T-helper 2 cell treated with Interferon-gamma antibody and Interleukin-4, amounts not matched to agents 5 μg/mL and 100 μg/mL, for 36 hours (primary cell): ENCODE measurements at regions not wholly inside any gene's neighbourhood (a gene's known extent, or its start where the extent isn't known, plus 50 kb on each side); places are given as distances from the start of the nearest gene placed in this dataset.
"Not testable (repeated sequence)": the region's sequence is repeated elsewhere in the genome, so short reads cannot be mapped to it uniquely, and the experiment has no call there.

ENCODE experiments used
- DNase-seq: peaks from one replicate; pipeline ENCODE4 v3.0.0; 2021; ENCODE audit warnings: low spot score
- H3K27ac Mint-ChIP-seq: one replicate; pipeline ENCODE4 v1.8.0; 2021; ENCODE audit warnings: mild to moderate bottlenecking, mixed read lengths
- H3K27me3 Mint-ChIP-seq: one replicate; pipeline ENCODE4 v1.8.0; 2021; ENCODE audit warnings: low read depth, mixed read lengths
- H3K36me3 Mint-ChIP-seq: one replicate; pipeline ENCODE4 v1.8.0; 2021; ENCODE audit warnings: low read depth, mixed read lengths
- H3K4me1 Mint-ChIP-seq: one replicate; pipeline ENCODE4 v1.8.0; 2021; ENCODE audit warnings: low read depth, mixed read lengths
- H3K4me3 Mint-ChIP-seq: one replicate; pipeline ENCODE4 v1.8.0; 2022; ENCODE audit warnings: mild to moderate bottlenecking, moderate library complexity, mixed read lengths
- H3K9me3 Mint-ChIP-seq: one replicate; pipeline ENCODE4 v1.8.0; 2021; ENCODE audit warnings: mixed read lengths

- H3K4me1 Mint-ChIP-seq, H3K27me3 Mint-ChIP-seq, H3K36me3 Mint-ChIP-seq, H3K4me3 Mint-ChIP-seq, DNase-seq, H3K27ac Mint-ChIP-seq: not testable (repeated sequence)
- peaks cover 42% of the 10 kb centered on the region for H3K9me3 Mint-ChIP-seq
These were observed 1455.3 kb downstream of the KHDRBS2 start for GRCh38 chr6:60830726-60831125.

- H3K4me1 Mint-ChIP-seq, DNase-seq, H3K36me3 Mint-ChIP-seq, H3K4me3 Mint-ChIP-seq, H3K27ac Mint-ChIP-seq, H3K27me3 Mint-ChIP-seq: not testable (repeated sequence)
- H3K9me3 Mint-ChIP-seq: peaks cover 12% of the 10 kb centered on the region
These were observed 1463.4 kb downstream of the KHDRBS2 start for GRCh38 chr6:60822597-60822996.

GRCh38 chr6:60818072-60818471, 1468.0 kb downstream of the KHDRBS2 start:
- not testable (repeated sequence) for H3K4me1 Mint-ChIP-seq

GRCh38 chr6:60814784-60815183, 1471.2 kb downstream of the KHDRBS2 start:
- not testable (repeated sequence) for H3K4me3 Mint-ChIP-seq, H3K36me3 Mint-ChIP-seq, DNase-seq, H3K27ac Mint-ChIP-seq, H3K4me1 Mint-ChIP-seq, H3K27me3 Mint-ChIP-seq
- H3K9me3 Mint-ChIP-seq: peaks cover 46% of the 10 kb centered on the region

More at GRCh38 chr6:60818072-60818471, 1468.0 kb downstream of the KHDRBS2 start:
- H3K36me3 Mint-ChIP-seq, H3K27me3 Mint-ChIP-seq, H3K4me3 Mint-ChIP-seq, DNase-seq, H3K27ac Mint-ChIP-seq: not testable (repeated sequence)
- H3K9me3 Mint-ChIP-seq: peaks cover 23% of the 10 kb centered on the region

- H3K27me3 Mint-ChIP-seq, DNase-seq: not testable (repeated sequence)
These were observed 1472.0 kb downstream of the KHDRBS2 start for GRCh38 chr6:60813897-60814596.

GRCh38 chr6:60810216-60810615, 1475.8 kb downstream of the KHDRBS2 start:
- not testable (repeated sequence) for DNase-seq, H3K4me3 Mint-ChIP-seq, H3K4me1 Mint-ChIP-seq, H3K27me3 Mint-ChIP-seq, H3K27ac Mint-ChIP-seq, H3K36me3 Mint-ChIP-seq
- H3K9me3 Mint-ChIP-seq: peaks cover 40% of the 10 kb centered on the region

More at GRCh38 chr6:60813897-60814596, 1472.0 kb downstream of the KHDRBS2 start:
- not testable (repeated sequence) for H3K36me3 Mint-ChIP-seq, H3K27ac Mint-ChIP-seq, H3K4me1 Mint-ChIP-seq, H3K4me3 Mint-ChIP-seq
- peaks cover 46% of the 10 kb centered on the region for H3K9me3 Mint-ChIP-seq

- not testable (repeated sequence) for H3K27me3 Mint-ChIP-seq, H3K4me3 Mint-ChIP-seq, DNase-seq, H3K27ac Mint-ChIP-seq, H3K4me1 Mint-ChIP-seq, H3K36me3 Mint-ChIP-seq
- H3K9me3 Mint-ChIP-seq: peaks cover 21% of the 10 kb centered on the region
These were observed 1486.9 kb downstream of the KHDRBS2 start for GRCh38 chr6:60799146-60799545.

GRCh38 chr6:60797831-60798230, 1488.2 kb downstream of the KHDRBS2 start:
- H3K4me1 Mint-ChIP-seq, H3K4me3 Mint-ChIP-seq, DNase-seq, H3K27ac Mint-ChIP-seq, H3K36me3 Mint-ChIP-seq, H3K27me3 Mint-ChIP-seq: not testable (repeated sequence)
- peaks cover 21% of the 10 kb centered on the region for H3K9me3 Mint-ChIP-seq

GRCh38 chr6:60789601-60790000, 1496.4 kb downstream of the KHDRBS2 start:
- peaks cover 18% of the 10 kb centered on the region for H3K9me3 Mint-ChIP-seq
- not testable (repeated sequence) for H3K27ac Mint-ChIP-seq, H3K4me3 Mint-ChIP-seq, H3K4me1 Mint-ChIP-seq, H3K27me3 Mint-ChIP-seq, H3K36me3 Mint-ChIP-seq, DNase-seq

- peaks cover 23% of the 10 kb centered on the region for H3K9me3 Mint-ChIP-seq
- H3K4me1 Mint-ChIP-seq, DNase-seq, H3K36me3 Mint-ChIP-seq, H3K27ac Mint-ChIP-seq, H3K4me3 Mint-ChIP-seq, H3K27me3 Mint-ChIP-seq: not testable (repeated sequence)
These were observed 1503.1 kb downstream of the KHDRBS2 start for GRCh38 chr6:60782698-60783464.

GRCh38 chr6:60779591-60779990, 1506.4 kb downstream of the KHDRBS2 start:
- H3K36me3 Mint-ChIP-seq, H3K27ac Mint-ChIP-seq, H3K27me3 Mint-ChIP-seq, H3K4me1 Mint-ChIP-seq, DNase-seq, H3K4me3 Mint-ChIP-seq: not testable (repeated sequence)
- peaks cover 31% of the 10 kb centered on the region for H3K9me3 Mint-ChIP-seq

GRCh38 chr6:60767791-60768499, 1518.1 kb downstream of the KHDRBS2 start:
- H3K4me3 Mint-ChIP-seq, H3K36me3 Mint-ChIP-seq, H3K27me3 Mint-ChIP-seq, H3K4me1 Mint-ChIP-seq, H3K27ac Mint-ChIP-seq, DNase-seq: not testable (repeated sequence)
- H3K9me3 Mint-ChIP-seq: peaks cover 35% of the 10 kb centered on the region

- not testable (repeated sequence) for H3K27me3 Mint-ChIP-seq, H3K4me3 Mint-ChIP-seq, DNase-seq, H3K36me3 Mint-ChIP-seq, H3K4me1 Mint-ChIP-seq, H3K27ac Mint-ChIP-seq
- peaks cover 29% of the 10 kb centered on the region for H3K9me3 Mint-ChIP-seq
These were observed 1520.7 kb downstream of the KHDRBS2 start for GRCh38 chr6:60765331-60765730.

GRCh38 chr6:60763464-60764080, 1522.5 kb downstream of the KHDRBS2 start:
- H3K4me1 Mint-ChIP-seq, DNase-seq, H3K27me3 Mint-ChIP-seq: not testable (repeated sequence)

More at GRCh38 chr6:60763464-60764080, 1522.5 kb downstream of the KHDRBS2 start:
- H3K36me3 Mint-ChIP-seq, H3K4me3 Mint-ChIP-seq, H3K27ac Mint-ChIP-seq: not testable (repeated sequence)
- peaks cover 30% of the 10 kb centered on the region for H3K9me3 Mint-ChIP-seq
